B cell (primary cell): ENCODE measurements at regions not wholly inside any gene's neighbourhood (a gene's known extent, or its start where the extent isn't known, plus 50 kb on each side); places are given as distances from the start of the nearest gene placed in this dataset.

Experiments used
- CTCF ChIP-seq: fragments of 200-600 bp; IDR thresholded peaks from one replicate; pipeline ENCODE4 v1.8.0; 2022; ENCODE audit warnings: antibody characterized with exemption, mild to moderate bottlenecking
- EZH2 ChIP-seq: IDR thresholded peaks from 2 replicates; pipeline ENCODE4 v1.6.1; 2012; ENCODE audit warnings: borderline replicate concordance, low read depth, mild to moderate bottlenecking, moderate library complexity, low read length; ENCODE audit not compliant: insufficient read depth, poor library complexity, severe bottlenecking

GRCh38 chr14:51564986-51565604 is 86.6 kb upstream of the FRMD6 start:
- TF ChIP-seq CTCF (no peak), EZH2 (no peak)
